MCF 10A (cell line): ENCODE measurements at regions not wholly inside any gene's neighbourhood (a gene's known extent, or its start where the extent isn't known, plus 50 kb on each side); places are given as distances from the start of the nearest gene placed in this dataset.
A peak's percentile ranks its signal among the peaks of the same experiment; 100 is the strongest.

Experiments
- BruUV-seq: library from RNA; stranded (reverse); fragments of 400-500 nt; replicated peaks from 2 replicates; lab custom pipeline; 2021; lab: Mats Ljungman, UMichigan
- CTCF ChIA-PET: fragments of 300-600 bp; sonication (Branson Sonifier 250); formaldehyde crosslinking; extraction: SDS; loops from one replicate; lab custom pipeline; 2021; ENCODE audit warnings: antibody characterized with exemption, inconsistent platforms; lab: Yijun Ruan, JAX
- POLR2A ChIA-PET: fragments of 300-600, 350-650 bp; sonication (Branson Sonifier 250); formaldehyde crosslinking; extraction: SDS; loops from one replicate; lab custom pipeline; 2020; ENCODE audit warnings: antibody characterized with exemption, inconsistent platforms; lab: Yijun Ruan, JAX
- DNase-seq: peaks from one replicate; pipeline ENCODE4 v3.0.0-alpha.2; 2018; ENCODE audit not compliant: unreplicated experiment
- H3K27ac Mint-ChIP-seq: one replicate; pipeline ENCODE4 v1.8.0; 2022; ENCODE audit warnings: mild to moderate bottlenecking, low read depth, mixed read lengths; ENCODE audit not compliant: unreplicated experiment
- H3K27me3 Mint-ChIP-seq: one replicate; pipeline ENCODE4 v1.8.0; 2022; ENCODE audit warnings: mixed read lengths; ENCODE audit not compliant: insufficient read depth, unreplicated experiment
- H3K36me3 Mint-ChIP-seq: one replicate; pipeline ENCODE4 v1.8.0; 2022; ENCODE audit warnings: mild to moderate bottlenecking, moderate library complexity, mixed read lengths; ENCODE audit not compliant: insufficient read depth, unreplicated experiment
- H3K4me1 Mint-ChIP-seq: one replicate; pipeline ENCODE4 v1.8.0; 2022; ENCODE audit warnings: mixed read lengths; ENCODE audit not compliant: insufficient read depth, unreplicated experiment
- H3K4me3 Mint-ChIP-seq: one replicate; pipeline ENCODE4 v1.8.0; 2022; ENCODE audit warnings: mild to moderate bottlenecking, moderate library complexity, mixed read lengths; ENCODE audit not compliant: unreplicated experiment
- H3K9me3 Mint-ChIP-seq: one replicate; pipeline ENCODE4 v1.8.0; 2022; ENCODE audit warnings: mixed read lengths; ENCODE audit not compliant: unreplicated experiment
- intact Hi-C: fragments of 100-400 bp; cut with micrococcal nuclease; formaldehyde crosslinking; loops from 2 replicates; pipeline ENCODE4 v1.14.1; 2022
- TF ChIP-seq, protein P1 (sequence below): fragments of 200-600 bp; IDR thresholded peaks from one replicate; pipeline ENCODE4 v1.8.0; 2022; ENCODE audit warnings: antibody characterized with exemption, mild to moderate bottlenecking; ENCODE audit not compliant: unreplicated experiment

DNA sequence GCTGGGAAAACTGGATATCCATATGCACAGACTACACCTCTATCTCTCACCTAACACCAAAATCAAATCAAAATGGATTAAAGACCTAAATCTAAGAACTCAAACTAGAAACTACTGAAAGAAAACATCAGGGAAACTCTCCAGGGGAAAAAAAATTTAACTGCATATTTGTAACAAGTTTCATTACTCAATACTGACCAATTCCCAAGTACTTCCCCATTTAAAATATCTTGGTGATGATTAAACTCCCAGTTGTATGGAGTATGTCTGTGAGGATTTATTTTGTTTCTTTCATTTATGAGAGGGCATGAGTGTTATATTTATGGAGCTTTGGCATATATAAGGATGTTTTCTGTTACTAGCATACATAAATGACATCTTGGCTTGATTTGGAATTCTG lies 112.3 kb upstream of the IL15 start:
- H3K36me3 Mint-ChIP-seq: no peaks in the 10 kb centered on the region
- H3K27ac Mint-ChIP-seq: no peak overlapping the region
- H3K4me3 Mint-ChIP-seq: no peak overlapping the region
- no peaks in the 10 kb centered on the region for H3K9me3 Mint-ChIP-seq
- ChIA-PET POLR2A (no interaction called here), CTCF (no interaction called here)
- no peak for DNase-seq
- no TSS peak for BruUV-seq
- no peaks in the 10 kb centered on the region for H3K27me3 Mint-ChIP-seq
- intact Hi-C loops: no loop called here
- H3K4me1 Mint-ChIP-seq: peaks cover 5% of the 10 kb centered on the region
- TF ChIP-seq, protein P1, sequence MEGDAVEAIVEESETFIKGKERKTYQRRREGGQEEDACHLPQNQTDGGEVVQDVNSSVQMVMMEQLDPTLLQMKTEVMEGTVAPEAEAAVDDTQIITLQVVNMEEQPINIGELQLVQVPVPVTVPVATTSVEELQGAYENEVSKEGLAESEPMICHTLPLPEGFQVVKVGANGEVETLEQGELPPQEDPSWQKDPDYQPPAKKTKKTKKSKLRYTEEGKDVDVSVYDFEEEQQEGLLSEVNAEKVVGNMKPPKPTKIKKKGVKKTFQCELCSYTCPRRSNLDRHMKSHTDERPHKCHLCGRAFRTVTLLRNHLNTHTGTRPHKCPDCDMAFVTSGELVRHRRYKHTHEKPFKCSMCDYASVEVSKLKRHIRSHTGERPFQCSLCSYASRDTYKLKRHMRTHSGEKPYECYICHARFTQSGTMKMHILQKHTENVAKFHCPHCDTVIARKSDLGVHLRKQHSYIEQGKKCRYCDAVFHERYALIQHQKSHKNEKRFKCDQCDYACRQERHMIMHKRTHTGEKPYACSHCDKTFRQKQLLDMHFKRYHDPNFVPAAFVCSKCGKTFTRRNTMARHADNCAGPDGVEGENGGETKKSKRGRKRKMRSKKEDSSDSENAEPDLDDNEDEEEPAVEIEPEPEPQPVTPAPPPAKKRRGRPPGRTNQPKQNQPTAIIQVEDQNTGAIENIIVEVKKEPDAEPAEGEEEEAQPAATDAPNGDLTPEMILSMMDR: no peak

DNA sequence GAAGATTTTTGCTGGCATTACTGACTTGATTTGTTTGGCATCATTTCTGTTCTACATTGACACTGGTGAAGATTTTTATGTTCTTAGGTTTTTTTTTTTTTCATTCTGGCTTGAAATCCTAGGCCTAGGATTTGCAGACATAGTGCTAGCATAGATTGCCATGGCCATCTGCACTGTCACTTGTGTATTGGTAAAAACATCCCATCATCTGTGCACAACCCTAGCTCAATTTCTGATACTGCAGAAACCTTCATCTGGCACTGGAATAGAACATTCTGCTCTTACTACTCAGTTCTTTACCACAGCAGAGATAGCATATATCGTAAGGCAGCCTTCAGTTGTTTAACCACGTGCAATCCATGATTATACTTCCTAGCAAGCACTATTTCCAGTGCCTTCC lies 111.5 kb upstream of the IL15 start:
- Mint-ChIP-seq H3K36me3 (no peaks in the 10 kb centered on the region), H3K27ac (no peak overlapping the region), H3K27me3 (no peaks in the 10 kb centered on the region), H3K9me3 (no peaks in the 10 kb centered on the region), H3K4me3 (no peak overlapping the region), H3K4me1 (peaks cover 5% of the 10 kb centered on the region)
- CTCF ChIA-PET: no interaction called here
- no peak for DNase-seq
- TF ChIP-seq, protein P1: no peak
- POLR2A ChIA-PET: no interaction called here
- intact Hi-C loops: no loop called here
- no TSS peak for BruUV-seq

DNA sequence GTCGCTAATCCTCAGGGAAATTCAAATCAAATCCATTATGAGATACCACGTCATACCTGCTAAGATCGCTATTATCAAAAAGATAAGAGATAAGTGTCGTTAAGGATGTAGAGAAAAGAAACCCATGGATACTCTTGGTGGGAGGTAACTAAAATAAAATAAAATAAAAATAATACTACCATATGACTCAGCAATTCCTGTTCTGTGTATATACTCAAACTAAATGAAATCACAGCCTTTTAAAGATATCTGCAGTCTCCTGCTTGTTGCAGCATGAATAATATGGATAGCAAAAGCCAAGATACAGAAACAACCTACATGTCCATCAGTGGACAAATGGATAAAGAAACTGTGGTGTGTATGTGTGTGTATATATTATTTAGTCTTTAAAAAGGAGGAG lies 105.8 kb upstream of the IL15 start:
- peaks cover 7% of the 10 kb centered on the region for H3K9me3 Mint-ChIP-seq
- ChIA-PET POLR2A (no interaction called here), CTCF (no interaction called here)
- intact Hi-C loops: no loop called here
- H3K4me3 Mint-ChIP-seq: no peak overlapping the region
- no peaks in the 10 kb centered on the region for H3K4me1 Mint-ChIP-seq
- no peak for DNase-seq
- TF ChIP-seq, protein P1: no peak
- no peaks in the 10 kb centered on the region for H3K27me3 Mint-ChIP-seq
- H3K27ac Mint-ChIP-seq: peak overlapping the region; percentile 71
- no peaks in the 10 kb centered on the region for H3K36me3 Mint-ChIP-seq
- no TSS peak for BruUV-seq

GRCh38 chr4:141534985-141535384 lies 101.4 kb upstream of the IL15 start:
- TF ChIP-seq, protein P1: no peak
- intact Hi-C loops: no loop called here
- ChIA-PET CTCF (no interaction called here), POLR2A (no interaction called here)
- Mint-ChIP-seq H3K4me3 (no peak overlapping the region), H3K4me1 (no peaks in the 10 kb centered on the region), H3K9me3 (peaks cover 7% of the 10 kb centered on the region), H3K27me3 (no peaks in the 10 kb centered on the region), H3K27ac (no peak overlapping the region), H3K36me3 (no peaks in the 10 kb centered on the region)
- no TSS peak for BruUV-seq
- no peak for DNase-seq
